ENCODE measurements at regions not wholly inside any gene's neighbourhood (a gene's known extent, or its start where the extent isn't known, plus 50 kb on each side); places are given as distances from the start of the nearest gene placed in this dataset.

GRCh38 chr13:80029170-80029569 lies 311.8 kb downstream of the SPRY2 start:
- TF ChIP-seq, protein P1, sequence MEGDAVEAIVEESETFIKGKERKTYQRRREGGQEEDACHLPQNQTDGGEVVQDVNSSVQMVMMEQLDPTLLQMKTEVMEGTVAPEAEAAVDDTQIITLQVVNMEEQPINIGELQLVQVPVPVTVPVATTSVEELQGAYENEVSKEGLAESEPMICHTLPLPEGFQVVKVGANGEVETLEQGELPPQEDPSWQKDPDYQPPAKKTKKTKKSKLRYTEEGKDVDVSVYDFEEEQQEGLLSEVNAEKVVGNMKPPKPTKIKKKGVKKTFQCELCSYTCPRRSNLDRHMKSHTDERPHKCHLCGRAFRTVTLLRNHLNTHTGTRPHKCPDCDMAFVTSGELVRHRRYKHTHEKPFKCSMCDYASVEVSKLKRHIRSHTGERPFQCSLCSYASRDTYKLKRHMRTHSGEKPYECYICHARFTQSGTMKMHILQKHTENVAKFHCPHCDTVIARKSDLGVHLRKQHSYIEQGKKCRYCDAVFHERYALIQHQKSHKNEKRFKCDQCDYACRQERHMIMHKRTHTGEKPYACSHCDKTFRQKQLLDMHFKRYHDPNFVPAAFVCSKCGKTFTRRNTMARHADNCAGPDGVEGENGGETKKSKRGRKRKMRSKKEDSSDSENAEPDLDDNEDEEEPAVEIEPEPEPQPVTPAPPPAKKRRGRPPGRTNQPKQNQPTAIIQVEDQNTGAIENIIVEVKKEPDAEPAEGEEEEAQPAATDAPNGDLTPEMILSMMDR (IDR thresholded peaks at IDR 0.05): no peak
- TF ChIP-seq POLR2A (IDR thresholded peaks at IDR 0.05): no peak
